GM12878 (cell line): ENCODE measurements at regions not wholly inside any gene's neighbourhood (a gene's known extent, or its start where the extent isn't known, plus 50 kb on each side); places are given as distances from the start of the nearest gene placed in this dataset.

ENCODE experiments used
- ATAC-seq: fragments of 200-7000 bp; cut with Tn5 transposase; 3 replicates; pipeline ENCODE4 v1.9.1; 2020; ENCODE audit warnings: mild to moderate bottlenecking, moderate library complexity
- BruUV-seq: library from RNA; stranded (reverse); fragments of 400-500 nt; replicated peaks from 2 replicates; lab custom pipeline; 2021; lab: Mats Ljungman, UMichigan
- CTCF ChIA-PET: fragments of 300-600 bp; sonication (Branson Sonifier 250); formaldehyde crosslinking; extraction: SDS; loops from one replicate; lab custom pipeline; 2021; ENCODE audit warnings: inconsistent platforms; lab: Yijun Ruan, JAX
- POLR2A ChIA-PET: fragments of 350-600 bp; formaldehyde crosslinking; extraction: SDS; loops from one replicate; lab custom pipeline; 2021; ENCODE audit warnings: inconsistent platforms; lab: Charles Lee
- RAD21 ChIA-PET: fragments of 300-600 bp; sonication (Branson Sonifier 250); formaldehyde crosslinking; loops from one replicate; lab custom pipeline; 2023; ENCODE audit warnings: antibody characterized with exemption; ENCODE audit not compliant: unreplicated experiment; lab: Charles Lee
- SMC1A ChIA-PET: fragments of 300-600 bp; sonication (Branson Sonifier 250); formaldehyde crosslinking; loops from one replicate; lab custom pipeline; 2023; ENCODE audit not compliant: unreplicated experiment, uncharacterized antibody; lab: Charles Lee
- DNase-seq: peaks from one replicate; pipeline ENCODE4 v3.0.0-alpha.2; 2011; ENCODE audit warnings: low read depth, low spot score
- FAIRE-seq: peaks from 3 replicates; lab custom pipeline; 2011; peaks lifted over from hg19 to GRCh38; lab: Jason Lieb, UNC
- H2AFZ ChIP-seq: 2 replicates; pipeline ENCODE4 v1.6.0; 2011; ENCODE audit warnings: low read depth, low read length, control low read depth; ENCODE audit not compliant: control insufficient read depth
- H3K27ac ChIP-seq: 2 replicates; pipeline ENCODE4 v1.5.1; 2011; ENCODE audit warnings: control low read depth; ENCODE audit not compliant: control insufficient read depth, insufficient read depth
- H3K27me3 ChIP-seq, 2 experiments: replicated peaks in 1 of 2; 2 replicates each; pipeline versions ENCODE4 v1.6.0 to v1.6.1; 2011; ENCODE audit warnings: low read length in 1 of 2; ENCODE audit not compliant: control insufficient read depth in 2 of 2, insufficient read depth in 2 of 2
- H3K36me3 ChIP-seq, 2 experiments: 2 replicates each; pipeline ENCODE4 v1.5.1; 2011; ENCODE audit warnings: low read length in 1 of 2; ENCODE audit not compliant: control insufficient read depth in 2 of 2, insufficient read depth in 2 of 2
- H3K4me1 ChIP-seq: 2 replicates; pipeline ENCODE4 v1.6.1; 2011; ENCODE audit warnings: mild to moderate bottlenecking, low read length, moderate library complexity, mixed read lengths; ENCODE audit not compliant: control insufficient read depth, insufficient read depth
- H3K4me2 ChIP-seq: 2 replicates; pipeline ENCODE4 v1.6.0; 2011; ENCODE audit warnings: control low read depth; ENCODE audit not compliant: control insufficient read depth, insufficient read depth
- H3K4me3 ChIP-seq: fragments of 200-600 bp; sonication (generic); 2 replicates; pipeline ENCODE4 v1.5.1; 2016
- H3K79me2 ChIP-seq: 2 replicates; pipeline ENCODE4 v1.6.0; 2011; ENCODE audit warnings: low read length; ENCODE audit not compliant: control insufficient read depth, insufficient read depth
- H3K9ac ChIP-seq: 2 replicates; pipeline ENCODE4 v1.8.0; 2011; ENCODE audit warnings: low read length, control low read depth, mixed read lengths; ENCODE audit not compliant: control insufficient read depth, insufficient read depth
- H3K9me3 ChIP-seq: replicated peaks from 3 replicates; pipeline ENCODE4 v1.5.1; 2011; ENCODE audit warnings: mild to moderate bottlenecking, low read length; ENCODE audit not compliant: control insufficient read depth, insufficient read depth
- H4K20me1 ChIP-seq: 2 replicates; pipeline ENCODE4 v1.6.0; 2011; ENCODE audit not compliant: control insufficient read depth, insufficient read depth
- ETV6 ChIP-seq, 2 experiments: fragments of 450-650 bp in 1 of 2; IDR thresholded peaks in 1 of 2; conservative IDR thresholded peaks in 1 of 2; 2 replicates each; pipeline ENCODE4 v1.6.1; 2014; ENCODE audit warnings: antibody characterized with exemption in 1 of 2, borderline replicate concordance in 1 of 2, low read depth in 1 of 2, mild to moderate bottlenecking in 1 of 2, moderate library complexity in 1 of 2
- HCFC1 ChIP-seq: fragments of 150-350 bp; IDR thresholded peaks from 2 replicates; pipeline ENCODE4 v1.6.1; 2014; ENCODE audit warnings: low read length
- IKZF1 ChIP-seq: fragments of 450-650 bp; conservative IDR thresholded peaks from 2 replicates; pipeline ENCODE4 v1.6.1; 2017; ENCODE audit warnings: antibody characterized with exemption, mild to moderate bottlenecking
- MTA3 ChIP-seq: IDR thresholded peaks from 2 replicates; pipeline ENCODE4 v1.6.1; 2012; ENCODE audit warnings: low read length, inconsistent platforms, borderline replicate concordance
- NBN ChIP-seq: fragments of 450-650 bp; IDR thresholded peaks from 2 replicates; pipeline ENCODE4 v1.6.1; 2016
- NFYA ChIP-seq: IDR thresholded peaks from 2 replicates; pipeline ENCODE4 v1.6.1; 2011; ENCODE audit warnings: low read depth, mild to moderate bottlenecking, low read length, improper control_type of control experiment, borderline replicate concordance
- YBX1 ChIP-seq: fragments of 450-650 bp; IDR thresholded peaks from 2 replicates; pipeline ENCODE4 v1.6.1; 2016; ENCODE audit warnings: antibody characterized with exemption
- WGBS: methylation state at CpG from one replicate; pipeline ENCODE4 v1.1.6; 2016; ENCODE audit warnings: low lambda C conversion rate; ENCODE audit not compliant: insufficient replicate concordance, insufficient coverage; ENCODE audit errors: missing lambda C conversion rate; 5-methylcytosine and 5-hydroxymethylcytosine counted together
- in situ Hi-C: fragments of 300-500 bp; cut with MboI; formaldehyde crosslinking; loops from 9 replicates; pipeline ENCODE4 v1.14.3; 2018; ENCODE audit warnings: mixed read lengths
- intact Hi-C: fragments of 100-400 bp; cut with micrococcal nuclease; formaldehyde crosslinking; loops from one replicate; pipeline ENCODE4 v1.14.2; 2022; ENCODE audit not compliant: unreplicated experiment
- TF ChIP-seq, protein P1 (sequence below): fragments of 450-650 bp; IDR thresholded peaks from 2 replicates; pipeline ENCODE4 v1.6.1; 2014; ENCODE audit warnings: mild to moderate bottlenecking
- TF ChIP-seq, protein P2 (sequence below): fragments of 450-650 bp; formaldehyde crosslinking; IDR thresholded peaks from 2 replicates; pipeline ENCODE4 v1.5.0; 2022; ENCODE audit warnings: mild to moderate bottlenecking, missing genetic modification characterization
- TF ChIP-seq, protein P3 (sequence below): fragments of 150-350 bp; IDR thresholded peaks from 2 replicates; pipeline ENCODE4 v1.6.1; 2016; ENCODE audit warnings: low read depth, low read length
- TF ChIP-seq, protein P4 (sequence below): fragments of 450-650 bp; IDR thresholded peaks from 2 replicates; pipeline ENCODE4 v1.6.1; 2017; ENCODE audit warnings: mild to moderate bottlenecking, low read depth, inconsistent platforms; ENCODE audit not compliant: poor library complexity, severe bottlenecking
- TF ChIP-seq, protein P5 (sequence below): fragments of 450-650 bp; IDR thresholded peaks from 2 replicates; pipeline ENCODE4 v1.6.1; 2017; ENCODE audit warnings: mild to moderate bottlenecking

DNA sequence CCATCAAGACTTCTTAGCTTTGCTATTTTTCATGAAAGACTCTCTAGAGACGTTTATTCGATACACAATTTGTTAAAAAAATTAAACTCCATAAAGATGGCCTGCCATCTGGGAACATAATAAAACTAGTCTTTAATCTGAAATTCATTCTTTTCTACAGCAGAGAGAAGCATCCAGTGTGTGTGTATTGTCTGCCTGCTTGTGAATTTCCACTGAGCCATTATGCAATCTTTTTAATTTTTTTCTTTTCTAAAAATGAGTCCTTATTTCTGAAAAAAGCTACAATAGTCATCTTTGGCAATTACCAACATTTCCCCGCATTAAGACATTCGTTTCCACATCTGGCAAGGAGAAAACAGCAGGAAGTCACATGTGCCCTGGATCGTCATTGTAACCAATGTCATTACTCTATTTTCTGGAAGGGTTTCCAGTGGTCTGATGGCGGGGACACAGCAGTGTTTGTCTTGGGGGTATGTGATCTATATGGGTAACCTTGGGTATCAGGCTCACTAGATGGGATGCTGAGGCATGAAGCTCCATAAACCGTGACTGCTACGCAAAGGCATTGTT, 263.1 kb downstream of the MSX2 start:
- POLR2A ChIA-PET = no interaction called here
- no peak for TF ChIP-seq YBX1
- TF ChIP-seq, protein P1, sequence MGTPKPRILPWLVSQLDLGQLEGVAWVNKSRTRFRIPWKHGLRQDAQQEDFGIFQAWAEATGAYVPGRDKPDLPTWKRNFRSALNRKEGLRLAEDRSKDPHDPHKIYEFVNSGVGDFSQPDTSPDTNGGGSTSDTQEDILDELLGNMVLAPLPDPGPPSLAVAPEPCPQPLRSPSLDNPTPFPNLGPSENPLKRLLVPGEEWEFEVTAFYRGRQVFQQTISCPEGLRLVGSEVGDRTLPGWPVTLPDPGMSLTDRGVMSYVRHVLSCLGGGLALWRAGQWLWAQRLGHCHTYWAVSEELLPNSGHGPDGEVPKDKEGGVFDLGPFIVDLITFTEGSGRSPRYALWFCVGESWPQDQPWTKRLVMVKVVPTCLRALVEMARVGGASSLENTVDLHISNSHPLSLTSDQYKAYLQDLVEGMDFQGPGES = no peak
- TF ChIP-seq, protein P2, sequence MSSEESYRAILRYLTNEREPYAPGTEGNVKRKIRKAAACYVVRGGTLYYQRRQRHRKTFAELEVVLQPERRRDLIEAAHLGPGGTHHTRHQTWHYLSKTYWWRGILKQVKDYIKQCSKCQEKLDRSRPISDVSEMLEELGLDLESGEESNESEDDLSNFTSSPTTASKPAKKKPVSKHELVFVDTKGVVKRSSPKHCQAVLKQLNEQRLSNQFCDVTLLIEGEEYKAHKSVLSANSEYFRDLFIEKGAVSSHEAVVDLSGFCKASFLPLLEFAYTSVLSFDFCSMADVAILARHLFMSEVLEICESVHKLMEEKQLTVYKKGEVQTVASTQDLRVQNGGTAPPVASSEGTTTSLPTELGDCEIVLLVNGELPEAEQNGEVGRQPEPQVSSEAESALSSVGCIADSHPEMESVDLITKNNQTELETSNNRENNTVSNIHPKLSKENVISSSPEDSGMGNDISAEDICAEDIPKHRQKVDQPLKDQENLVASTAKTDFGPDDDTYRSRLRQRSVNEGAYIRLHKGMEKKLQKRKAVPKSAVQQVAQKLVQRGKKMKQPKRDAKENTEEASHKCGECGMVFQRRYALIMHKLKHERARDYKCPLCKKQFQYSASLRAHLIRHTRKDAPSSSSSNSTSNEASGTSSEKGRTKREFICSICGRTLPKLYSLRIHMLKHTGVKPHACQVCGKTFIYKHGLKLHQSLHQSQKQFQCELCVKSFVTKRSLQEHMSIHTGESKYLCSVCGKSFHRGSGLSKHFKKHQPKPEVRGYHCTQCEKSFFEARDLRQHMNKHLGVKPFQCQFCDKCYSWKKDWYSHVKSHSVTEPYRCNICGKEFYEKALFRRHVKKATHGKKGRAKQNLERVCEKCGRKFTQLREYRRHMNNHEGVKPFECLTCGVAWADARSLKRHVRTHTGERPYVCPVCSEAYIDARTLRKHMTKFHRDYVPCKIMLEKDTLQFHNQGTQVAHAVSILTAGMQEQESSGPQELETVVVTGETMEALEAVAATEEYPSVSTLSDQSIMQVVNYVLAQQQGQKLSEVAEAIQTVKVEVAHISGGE (CRISPR knock-in tag) = no peak
- TF ChIP-seq, protein P3, sequence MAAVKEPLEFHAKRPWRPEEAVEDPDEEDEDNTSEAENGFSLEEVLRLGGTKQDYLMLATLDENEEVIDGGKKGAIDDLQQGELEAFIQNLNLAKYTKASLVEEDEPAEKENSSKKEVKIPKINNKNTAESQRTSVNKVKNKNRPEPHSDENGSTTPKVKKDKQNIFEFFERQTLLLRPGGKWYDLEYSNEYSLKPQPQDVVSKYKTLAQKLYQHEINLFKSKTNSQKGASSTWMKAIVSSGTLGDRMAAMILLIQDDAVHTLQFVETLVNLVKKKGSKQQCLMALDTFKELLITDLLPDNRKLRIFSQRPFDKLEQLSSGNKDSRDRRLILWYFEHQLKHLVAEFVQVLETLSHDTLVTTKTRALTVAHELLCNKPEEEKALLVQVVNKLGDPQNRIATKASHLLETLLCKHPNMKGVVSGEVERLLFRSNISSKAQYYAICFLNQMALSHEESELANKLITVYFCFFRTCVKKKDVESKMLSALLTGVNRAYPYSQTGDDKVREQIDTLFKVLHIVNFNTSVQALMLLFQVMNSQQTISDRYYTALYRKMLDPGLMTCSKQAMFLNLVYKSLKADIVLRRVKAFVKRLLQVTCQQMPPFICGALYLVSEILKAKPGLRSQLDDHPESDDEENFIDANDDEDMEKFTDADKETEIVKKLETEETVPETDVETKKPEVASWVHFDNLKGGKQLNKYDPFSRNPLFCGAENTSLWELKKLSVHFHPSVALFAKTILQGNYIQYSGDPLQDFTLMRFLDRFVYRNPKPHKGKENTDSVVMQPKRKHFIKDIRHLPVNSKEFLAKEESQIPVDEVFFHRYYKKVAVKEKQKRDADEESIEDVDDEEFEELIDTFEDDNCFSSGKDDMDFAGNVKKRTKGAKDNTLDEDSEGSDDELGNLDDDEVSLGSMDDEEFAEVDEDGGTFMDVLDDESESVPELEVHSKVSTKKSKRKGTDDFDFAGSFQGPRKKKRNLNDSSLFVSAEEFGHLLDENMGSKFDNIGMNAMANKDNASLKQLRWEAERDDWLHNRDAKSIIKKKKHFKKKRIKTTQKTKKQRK = no peak
- no peak for TF ChIP-seq NFYA
- TF ChIP-seq, protein P4, sequence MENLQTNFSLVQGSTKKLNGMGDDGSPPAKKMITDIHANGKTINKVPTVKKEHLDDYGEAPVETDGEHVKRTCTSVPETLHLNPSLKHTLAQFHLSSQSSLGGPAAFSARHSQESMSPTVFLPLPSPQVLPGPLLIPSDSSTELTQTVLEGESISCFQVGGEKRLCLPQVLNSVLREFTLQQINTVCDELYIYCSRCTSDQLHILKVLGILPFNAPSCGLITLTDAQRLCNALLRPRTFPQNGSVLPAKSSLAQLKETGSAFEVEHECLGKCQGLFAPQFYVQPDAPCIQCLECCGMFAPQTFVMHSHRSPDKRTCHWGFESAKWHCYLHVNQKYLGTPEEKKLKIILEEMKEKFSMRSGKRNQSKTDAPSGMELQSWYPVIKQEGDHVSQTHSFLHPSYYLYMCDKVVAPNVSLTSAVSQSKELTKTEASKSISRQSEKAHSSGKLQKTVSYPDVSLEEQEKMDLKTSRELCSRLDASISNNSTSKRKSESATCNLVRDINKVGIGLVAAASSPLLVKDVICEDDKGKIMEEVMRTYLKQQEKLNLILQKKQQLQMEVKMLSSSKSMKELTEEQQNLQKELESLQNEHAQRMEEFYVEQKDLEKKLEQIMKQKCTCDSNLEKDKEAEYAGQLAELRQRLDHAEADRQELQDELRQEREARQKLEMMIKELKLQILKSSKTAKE = no peak
- TF ChIP-seq MTA3 = no peak
- no peak for TF ChIP-seq ETV6 (conservative IDR thresholded peaks at IDR 0.05 in 1 of 2, IDR thresholded peaks at IDR 0.05 in 1 of 2; ENCODE audit: borderline replicate concordance in 1 of 2, low read depth in 1 of 2)
- TF ChIP-seq, protein P5, sequence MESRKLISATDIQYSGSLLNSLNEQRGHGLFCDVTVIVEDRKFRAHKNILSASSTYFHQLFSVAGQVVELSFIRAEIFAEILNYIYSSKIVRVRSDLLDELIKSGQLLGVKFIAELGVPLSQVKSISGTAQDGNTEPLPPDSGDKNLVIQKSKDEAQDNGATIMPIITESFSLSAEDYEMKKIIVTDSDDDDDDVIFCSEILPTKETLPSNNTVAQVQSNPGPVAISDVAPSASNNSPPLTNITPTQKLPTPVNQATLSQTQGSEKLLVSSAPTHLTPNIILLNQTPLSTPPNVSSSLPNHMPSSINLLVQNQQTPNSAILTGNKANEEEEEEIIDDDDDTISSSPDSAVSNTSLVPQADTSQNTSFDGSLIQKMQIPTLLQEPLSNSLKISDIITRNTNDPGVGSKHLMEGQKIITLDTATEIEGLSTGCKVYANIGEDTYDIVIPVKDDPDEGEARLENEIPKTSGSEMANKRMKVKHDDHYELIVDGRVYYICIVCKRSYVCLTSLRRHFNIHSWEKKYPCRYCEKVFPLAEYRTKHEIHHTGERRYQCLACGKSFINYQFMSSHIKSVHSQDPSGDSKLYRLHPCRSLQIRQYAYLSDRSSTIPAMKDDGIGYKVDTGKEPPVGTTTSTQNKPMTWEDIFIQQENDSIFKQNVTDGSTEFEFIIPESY = no peak
- TF ChIP-seq IKZF1 = no peak
- TF ChIP-seq HCFC1 = no peak
- TF ChIP-seq NBN = no peak

More for the DNA sequence above, 263.1 kb downstream of the MSX2 start:
- Histone ChIP-seq H3K9ac (no peak overlapping the region), H3K4me2 (no peak overlapping the region), H3K27me3 (no peaks in the 10 kb centered on the region), H4K20me1 (no peaks in the 10 kb centered on the region), H2AFZ (no peak overlapping the region), H3K27ac (no peak overlapping the region), H3K4me3 (no peak overlapping the region), H3K9me3 (no peaks in the 10 kb centered on the region), H3K79me2 (no peaks in the 10 kb centered on the region), H3K36me3 (no peaks in the 10 kb centered on the region), H3K4me1 (no peaks in the 10 kb centered on the region)
- ATAC-seq (no peak), DNase-seq (no peak), FAIRE-seq (no peak)
- in situ Hi-C loops = no loop called here
- RAD21 ChIA-PET = no interaction called here
- CTCF ChIA-PET = no interaction called here
- intact Hi-C loops = no loop called here
- BruUV-seq = no TSS peak
- SMC1A ChIA-PET = interaction anchor here (1.3 kb wide), 1 partner anchor 8 kb away, joined by 3 read pairs; no protein-coding TSS in a partner anchor
- 7% methylated on average over 8 of the region's 8 CpGs for WGBS
